PC-9 (cell line): ENCODE measurements at regions not wholly inside any gene's neighbourhood (a gene's known extent, or its start where the extent isn't known, plus 50 kb on each side); places are given as distances from the start of the nearest gene placed in this dataset.

Experiments used
- BruUV-seq: library from RNA; stranded (reverse); fragments of 400-500 nt; replicated peaks from 2 replicates; lab custom pipeline; 2021; lab: Mats Ljungman, UMichigan
- CTCF ChIA-PET: fragments of 300-600 bp; sonication (Branson Sonifier 250); formaldehyde crosslinking; loops from one replicate; lab custom pipeline; 2022; ENCODE audit warnings: antibody characterized with exemption; lab: Charles Lee
- POLR2A ChIA-PET: fragments of 300-600 bp; sonication (Branson Sonifier 250); formaldehyde crosslinking; loops from one replicate; lab custom pipeline; 2022; ENCODE audit warnings: antibody characterized with exemption; ENCODE audit not compliant: unreplicated experiment; lab: Charles Lee
- DNase-seq, 2 experiments: peaks; one replicate each; pipeline versions ENCODE4 v3.0.0 to v3.0.0-alpha.2; 2015 to 2022; ENCODE audit warnings: mixed read lengths in 1 of 2
- H2AFZ ChIP-seq: fragments of 200-600 bp; sonication (generic); 2 replicates; pipeline ENCODE4 v1.8.1; 2017; ENCODE audit warnings: antibody characterized with exemption
- H3F3A ChIP-seq: fragments of 200-600 bp; sonication (generic); 2 replicates; pipeline ENCODE4 v1.8.1; 2017; ENCODE audit warnings: antibody characterized with exemption, mild to moderate bottlenecking, low read depth; ENCODE audit not compliant: insufficient read depth
- H3K27ac ChIP-seq: fragments of 200-600 bp; sonication (generic); 2 replicates; pipeline ENCODE4 v1.6.1; 2016; ENCODE audit warnings: mixed run types
- H3K27me3 ChIP-seq: fragments of 200-600 bp; sonication (generic); 2 replicates; pipeline ENCODE4 v1.6.1; 2016; ENCODE audit warnings: low read depth, mixed run types; ENCODE audit not compliant: insufficient read depth
- H3K36me3 ChIP-seq: fragments of 200-600 bp; sonication (generic); 2 replicates; pipeline ENCODE4 v1.6.1; 2016; ENCODE audit warnings: low read depth, mixed run types
- H3K4me1 ChIP-seq: fragments of 200-600 bp; sonication (generic); replicated peaks from 2 replicates; pipeline ENCODE4 v1.6.1; 2016; ENCODE audit warnings: mixed run types; ENCODE audit not compliant: insufficient read depth
- H3K4me2 ChIP-seq: fragments of 200-600 bp; sonication (generic); 2 replicates; pipeline ENCODE4 v1.6.1; 2017; ENCODE audit warnings: mixed run types
- H3K4me3 ChIP-seq: fragments of 200-600 bp; sonication (generic); 2 replicates; pipeline ENCODE4 v1.6.1; 2016; ENCODE audit warnings: mixed run types
- H3K79me2 ChIP-seq: fragments of 200-600 bp; sonication (generic); 2 replicates; pipeline ENCODE4 v1.6.1; 2017; ENCODE audit warnings: low read depth, mixed run types
- H3K9me2 ChIP-seq: fragments of 200-600 bp; sonication (generic); 2 replicates; pipeline ENCODE4 v1.8.1; 2017; ENCODE audit warnings: mild to moderate bottlenecking; ENCODE audit not compliant: insufficient read depth
- H3K9me3 ChIP-seq: fragments of 200-600 bp; sonication (generic); 2 replicates; pipeline ENCODE4 v1.8.1; 2016; ENCODE audit warnings: low read depth; ENCODE audit not compliant: insufficient read depth
- H4K20me1 ChIP-seq: fragments of 200-600 bp; sonication (generic); 2 replicates; pipeline ENCODE4 v1.8.1; 2017; ENCODE audit not compliant: insufficient read depth
- EZH2 ChIP-seq: fragments of 200-600 bp; sonication (generic); IDR thresholded peaks from 2 replicates; pipeline ENCODE4 v1.8.0; 2017; ENCODE audit warnings: antibody characterized with exemption, low read depth
- intact Hi-C: fragments of 100-400 bp; cut with micrococcal nuclease; formaldehyde crosslinking; loops from one replicate; pipeline ENCODE4 v1.10.0; 2022; ENCODE audit not compliant: unreplicated experiment
- TF ChIP-seq, protein P1 (sequence below): fragments of 200-600 bp; sonication (generic); conservative IDR thresholded peaks from 2 replicates; pipeline ENCODE4 v1.6.1; 2017; ENCODE audit warnings: mixed run types, antibody characterized with exemption, mild to moderate bottlenecking, moderate library complexity

DNA sequence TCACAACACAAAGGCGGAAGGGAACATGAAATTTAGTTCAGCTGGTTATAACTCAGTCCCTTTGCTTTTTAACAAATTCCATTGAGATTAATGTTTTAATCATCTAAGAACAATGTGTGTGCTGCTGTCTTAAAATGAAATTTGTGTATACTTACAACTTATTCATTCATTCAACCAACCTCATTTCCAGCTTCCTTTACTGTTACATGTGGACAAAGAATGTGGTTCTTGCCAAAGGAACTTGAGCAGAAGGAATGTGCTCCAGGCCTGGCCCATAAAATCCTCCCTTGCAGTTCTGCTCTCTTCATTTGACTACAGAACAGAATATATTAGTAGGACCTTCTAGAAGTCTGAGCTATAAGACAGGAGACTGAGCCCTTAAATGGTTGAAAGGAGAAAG is 176.8 kb upstream of the GLRA2 start:
- TF ChIP-seq, protein P1, sequence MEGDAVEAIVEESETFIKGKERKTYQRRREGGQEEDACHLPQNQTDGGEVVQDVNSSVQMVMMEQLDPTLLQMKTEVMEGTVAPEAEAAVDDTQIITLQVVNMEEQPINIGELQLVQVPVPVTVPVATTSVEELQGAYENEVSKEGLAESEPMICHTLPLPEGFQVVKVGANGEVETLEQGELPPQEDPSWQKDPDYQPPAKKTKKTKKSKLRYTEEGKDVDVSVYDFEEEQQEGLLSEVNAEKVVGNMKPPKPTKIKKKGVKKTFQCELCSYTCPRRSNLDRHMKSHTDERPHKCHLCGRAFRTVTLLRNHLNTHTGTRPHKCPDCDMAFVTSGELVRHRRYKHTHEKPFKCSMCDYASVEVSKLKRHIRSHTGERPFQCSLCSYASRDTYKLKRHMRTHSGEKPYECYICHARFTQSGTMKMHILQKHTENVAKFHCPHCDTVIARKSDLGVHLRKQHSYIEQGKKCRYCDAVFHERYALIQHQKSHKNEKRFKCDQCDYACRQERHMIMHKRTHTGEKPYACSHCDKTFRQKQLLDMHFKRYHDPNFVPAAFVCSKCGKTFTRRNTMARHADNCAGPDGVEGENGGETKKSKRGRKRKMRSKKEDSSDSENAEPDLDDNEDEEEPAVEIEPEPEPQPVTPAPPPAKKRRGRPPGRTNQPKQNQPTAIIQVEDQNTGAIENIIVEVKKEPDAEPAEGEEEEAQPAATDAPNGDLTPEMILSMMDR: no peak
- TF ChIP-seq EZH2: no peak
- Histone ChIP-seq H3K9me2 (no peaks in the 10 kb centered on the region), H4K20me1 (no peaks in the 10 kb centered on the region), H3K27ac (no peak overlapping the region), H2AFZ (no peak overlapping the region), H3K27me3 (no peaks in the 10 kb centered on the region), H3K36me3 (no peaks in the 10 kb centered on the region), H3K9me3 (no peaks in the 10 kb centered on the region), H3K79me2 (no peaks in the 10 kb centered on the region), H3K4me3 (no peak overlapping the region), H3K4me1 (peaks cover 14% of the 10 kb centered on the region), H3K4me2 (no peak overlapping the region), H3F3A (no peaks in the 10 kb centered on the region)
- ChIA-PET POLR2A (no interaction called here), CTCF (no interaction called here)
- no peak for DNase-seq
- intact Hi-C loops: no loop called here
- no TSS peak for BruUV-seq

DNA sequence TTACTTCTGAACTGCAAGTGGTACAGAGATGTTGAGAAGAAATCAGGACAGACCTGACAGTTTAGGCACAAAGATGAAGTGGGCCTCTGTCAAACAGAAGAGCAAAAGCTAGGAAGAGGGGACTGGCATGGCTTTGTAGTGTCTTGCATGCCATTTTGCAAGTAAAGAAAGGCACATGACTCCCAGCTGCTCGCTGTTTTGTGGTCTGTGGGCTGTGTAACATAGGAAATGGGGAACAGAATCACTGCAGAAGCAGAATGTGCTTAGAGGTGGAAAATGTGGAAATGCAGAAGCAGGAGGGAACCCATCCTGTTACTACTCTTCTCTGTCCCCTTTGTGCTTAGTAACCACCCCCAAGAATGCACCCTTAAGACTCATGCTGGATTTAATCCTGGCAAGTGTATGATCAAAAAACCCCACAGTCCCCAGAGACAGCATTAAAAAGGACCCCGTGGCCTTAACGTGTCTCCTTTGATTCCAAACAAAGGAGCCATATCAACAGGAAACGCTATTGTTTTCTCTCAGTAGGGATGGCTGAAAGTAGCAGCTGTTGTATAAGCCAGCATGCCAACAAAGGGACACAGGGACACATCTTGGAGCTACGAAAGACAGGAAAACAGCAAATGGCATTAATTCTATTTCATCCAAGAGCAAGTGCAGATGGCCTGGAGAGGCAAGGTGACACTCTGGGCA is 177.6 kb upstream of the GLRA2 start:
- no peak overlapping the region for H3K27ac ChIP-seq
- BruUV-seq: no TSS peak

DNA sequence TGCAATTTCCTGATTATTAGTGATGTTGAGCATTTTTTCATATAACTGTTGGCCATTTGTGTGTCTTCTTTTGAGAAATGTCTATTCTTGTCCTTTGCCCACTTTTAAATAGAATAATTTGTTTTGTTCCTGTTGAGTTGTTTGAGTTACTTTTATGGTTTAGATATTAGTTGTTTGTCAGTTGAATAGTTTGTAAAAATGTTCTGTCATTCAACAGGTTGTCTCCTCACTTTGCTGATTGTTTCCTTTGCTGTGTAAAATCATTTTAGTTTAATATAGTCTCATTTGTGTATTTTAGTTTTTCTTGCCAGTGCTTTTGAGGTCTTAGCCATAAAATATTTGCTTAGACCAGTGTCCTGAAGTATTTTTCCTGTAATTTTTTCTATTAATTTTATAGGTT is 181.8 kb upstream of the GLRA2 start:
- H3K4me2 ChIP-seq: no peak overlapping the region
- DNase-seq: no peak
- TF ChIP-seq, protein P1: no peak
- no peak for TF ChIP-seq EZH2
- H3K4me1 ChIP-seq: no peaks in the 10 kb centered on the region
- no TSS peak for BruUV-seq
- no peaks in the 10 kb centered on the region for H3K9me2 ChIP-seq
- no peaks in the 10 kb centered on the region for H3F3A ChIP-seq
- no peak overlapping the region for H3K4me3 ChIP-seq
- POLR2A ChIA-PET: no interaction called here
- H3K27ac ChIP-seq: no peak overlapping the region
- H3K79me2 ChIP-seq: no peaks in the 10 kb centered on the region
- H3K27me3 ChIP-seq: no peaks in the 10 kb centered on the region
- H3K9me3 ChIP-seq: no peaks in the 10 kb centered on the region
- no peak overlapping the region for H2AFZ ChIP-seq
- H4K20me1 ChIP-seq: no peaks in the 10 kb centered on the region
- intact Hi-C loops: no loop called here
- CTCF ChIA-PET: no interaction called here
- no peaks in the 10 kb centered on the region for H3K36me3 ChIP-seq

More for the DNA sequence above, 177.6 kb upstream of the GLRA2 start:
- Histone ChIP-seq H3K4me1 (peaks cover 10% of the 10 kb centered on the region), H3K4me3 (no peak overlapping the region), H3K36me3 (no peaks in the 10 kb centered on the region), H4K20me1 (no peaks in the 10 kb centered on the region), H3K4me2 (no peak overlapping the region), H3K9me2 (no peaks in the 10 kb centered on the region), H3F3A (no peaks in the 10 kb centered on the region), H2AFZ (no peak overlapping the region), H3K27me3 (no peaks in the 10 kb centered on the region), H3K9me3 (no peaks in the 10 kb centered on the region), H3K79me2 (no peaks in the 10 kb centered on the region)
- intact Hi-C loops: no loop called here
- DNase-seq: no peak
- no peak for TF ChIP-seq EZH2
- TF ChIP-seq, protein P1: no peak
- ChIA-PET POLR2A (no interaction called here), CTCF (interaction anchor here (0.5 kb wide), 1 partner anchor 102 kb away, joined by 11 read pairs; no protein-coding TSS in a partner anchor)
